CD1c-positive myeloid dendritic cell (primary cell): ENCODE measurements at regions not wholly inside any gene's neighbourhood (a gene's known extent, or its start where the extent isn't known, plus 50 kb on each side); places are given as distances from the start of the nearest gene placed in this dataset.

Experiments
- DNase-seq: peaks from one replicate; pipeline ENCODE4 v3.0.0-alpha.2; 2016; ENCODE audit errors: extremely low spot score

DNA sequence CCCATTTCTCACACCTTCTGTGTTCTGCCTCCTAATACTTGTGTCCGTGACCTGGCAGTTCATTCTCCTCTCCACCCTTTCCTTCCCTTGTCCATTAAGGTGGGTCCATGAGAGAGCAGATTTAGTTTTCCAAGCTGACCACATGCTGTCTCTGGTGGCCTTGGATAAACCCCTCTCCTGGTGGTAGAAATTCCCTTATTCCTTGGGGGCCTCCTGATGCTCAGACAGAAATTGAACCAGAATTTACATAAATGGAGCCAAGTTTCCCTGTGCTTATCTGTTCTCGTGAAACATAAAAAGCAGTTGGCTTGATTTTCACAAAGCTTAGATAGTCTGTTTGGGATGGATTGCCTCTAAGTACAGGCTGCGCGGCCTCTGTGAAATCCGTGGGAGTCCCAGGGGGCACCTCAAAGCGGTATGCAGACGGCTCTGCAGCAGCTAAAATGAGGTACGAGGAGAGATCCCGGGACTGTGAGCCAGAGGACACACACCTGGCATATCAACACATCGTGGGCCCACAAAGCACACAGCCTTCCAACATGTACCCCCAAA lies 101.0 kb upstream of the NMNAT3 start:
- no peak for DNase-seq

DNA sequence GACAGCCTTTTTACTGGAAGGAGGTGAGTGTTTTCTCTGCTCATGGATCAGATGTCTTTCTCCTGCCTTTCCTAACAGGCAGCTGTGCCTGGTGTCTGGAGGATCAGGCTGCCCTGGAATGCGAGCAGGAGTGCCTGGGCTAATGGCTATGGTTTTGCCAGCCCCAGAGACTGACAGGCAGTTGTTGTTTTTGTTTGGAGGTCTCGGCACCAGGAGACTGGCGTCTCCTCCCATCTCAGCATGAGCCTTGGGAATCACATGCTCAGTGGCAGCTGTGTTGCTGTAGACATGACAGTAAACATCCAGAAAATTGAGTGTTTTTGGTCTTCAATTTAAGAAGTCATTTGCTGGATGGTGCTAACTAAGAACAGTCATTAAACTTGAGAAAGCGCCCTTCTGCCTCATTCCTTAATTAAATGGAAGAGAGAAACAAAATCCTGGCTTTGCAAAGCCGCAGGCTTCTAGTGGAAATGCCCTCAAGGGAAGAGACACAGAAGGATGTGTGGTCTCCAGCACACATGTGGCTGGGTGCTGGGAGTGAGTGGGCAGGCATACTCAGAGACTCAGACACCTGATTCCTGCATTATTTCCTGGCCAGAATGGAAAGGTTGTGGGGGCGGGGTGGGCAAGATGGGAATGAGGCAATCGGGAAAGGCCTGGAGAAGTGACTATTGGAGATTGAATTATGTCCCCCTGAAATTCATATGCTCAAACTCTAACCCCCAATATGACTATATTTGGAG lies 97.0 kb upstream of the NMNAT3 start:
- no peak for DNase-seq

DNA sequence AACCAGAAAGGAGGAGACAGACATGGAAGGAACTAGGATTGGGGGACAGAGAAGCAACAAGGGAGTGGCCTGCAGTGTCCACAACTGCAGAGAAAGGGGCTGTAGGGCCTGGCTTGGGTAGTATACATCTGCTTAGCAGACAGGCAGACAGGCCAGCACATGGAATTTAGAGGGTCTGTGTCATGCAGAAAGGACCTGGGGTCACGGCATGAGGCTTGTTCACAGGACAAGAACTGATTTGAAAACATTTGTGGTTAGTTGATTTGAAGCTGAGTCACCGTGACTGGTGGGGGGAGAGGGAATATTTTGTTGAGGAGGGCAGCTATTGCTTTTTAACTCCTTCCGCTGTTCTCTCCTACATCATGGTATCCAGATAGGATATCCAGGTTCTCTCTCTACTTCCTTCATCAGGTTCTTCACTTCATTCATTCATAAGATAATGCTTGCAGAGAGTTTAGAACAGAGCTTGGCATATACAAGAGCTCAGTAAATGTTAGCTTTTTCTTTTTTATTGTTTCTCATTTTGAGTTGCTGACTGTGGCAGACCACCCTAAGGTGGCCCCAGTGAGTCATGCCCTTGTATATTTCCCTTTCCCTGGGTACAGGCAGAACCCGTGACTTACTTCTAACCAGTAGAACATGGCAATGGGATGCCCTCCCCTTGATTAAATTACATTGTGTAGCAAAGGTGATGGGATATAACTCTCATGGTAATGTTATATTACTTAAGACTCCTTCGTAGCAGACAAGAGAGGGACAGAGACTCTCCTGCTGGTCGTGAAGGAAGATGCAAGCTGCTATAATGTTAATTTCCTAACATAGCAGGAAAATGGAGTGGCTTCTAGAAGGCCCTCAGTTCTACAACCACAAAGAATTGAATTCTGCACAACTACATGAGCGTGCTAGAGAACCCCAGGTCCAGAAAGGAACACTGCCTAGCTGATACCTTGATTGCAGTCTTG lies 95.0 kb upstream of the NMNAT3 start:
- DNase-seq: no peak

DNA sequence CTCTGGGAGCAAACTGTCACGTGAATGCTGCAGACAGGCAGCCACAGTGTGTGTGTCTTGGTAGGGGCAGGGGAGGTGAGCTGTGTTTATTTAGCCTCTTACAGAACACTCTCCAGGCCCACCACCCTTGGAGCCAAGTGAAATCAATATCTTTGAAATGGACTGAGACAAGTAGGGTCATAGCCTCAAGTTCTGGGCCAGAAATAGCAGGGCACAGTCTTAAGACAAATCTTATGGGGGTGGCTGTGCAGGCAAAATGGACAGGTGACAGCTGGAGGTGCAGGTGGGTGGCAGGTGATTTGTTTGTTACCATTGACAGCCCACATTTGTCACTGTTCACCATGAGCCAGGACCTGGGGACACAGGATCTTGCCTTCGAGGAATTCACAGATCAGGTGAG lies 93.6 kb upstream of the NMNAT3 start:
- no peak for DNase-seq

DNA sequence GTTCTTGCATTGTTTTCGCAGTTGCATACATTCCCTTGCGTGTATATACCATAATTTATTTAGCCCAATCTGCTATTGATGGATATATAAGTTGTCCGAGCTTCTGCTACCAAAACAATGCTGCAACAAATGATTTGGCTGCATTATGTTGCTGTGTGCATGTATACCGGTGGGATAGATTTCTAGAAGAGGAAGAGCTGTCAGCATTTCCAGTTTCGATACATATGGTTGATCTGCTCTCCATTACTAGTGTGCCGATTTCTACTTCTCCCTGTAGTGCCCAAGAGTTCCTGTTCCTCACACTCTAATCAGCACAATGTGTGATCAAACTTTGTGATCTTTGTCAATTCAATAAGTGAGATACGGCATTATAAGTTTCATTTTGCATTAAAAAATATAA lies 92.8 kb upstream of the NMNAT3 start:
- DNase-seq: no peak

DNA sequence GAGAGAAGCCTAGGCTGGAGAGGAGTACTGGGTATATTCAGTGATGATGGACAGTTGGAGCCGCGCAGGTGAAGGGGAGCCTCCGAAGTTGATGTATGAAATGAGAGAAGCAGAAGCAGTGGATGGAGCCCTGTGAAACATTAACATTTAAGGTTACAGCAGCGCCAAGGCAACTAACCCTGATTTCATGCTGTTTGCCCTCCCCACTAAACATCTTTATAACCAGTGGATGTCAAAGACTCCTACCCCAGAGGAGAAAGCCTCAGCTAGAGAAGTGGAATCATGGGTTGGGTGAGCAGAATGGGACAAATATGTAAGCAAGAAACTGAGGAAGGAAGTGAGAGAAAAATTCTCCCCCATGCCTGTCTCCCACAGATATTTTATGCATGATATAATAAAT lies 92.0 kb upstream of the NMNAT3 start:
- no peak for DNase-seq

DNA sequence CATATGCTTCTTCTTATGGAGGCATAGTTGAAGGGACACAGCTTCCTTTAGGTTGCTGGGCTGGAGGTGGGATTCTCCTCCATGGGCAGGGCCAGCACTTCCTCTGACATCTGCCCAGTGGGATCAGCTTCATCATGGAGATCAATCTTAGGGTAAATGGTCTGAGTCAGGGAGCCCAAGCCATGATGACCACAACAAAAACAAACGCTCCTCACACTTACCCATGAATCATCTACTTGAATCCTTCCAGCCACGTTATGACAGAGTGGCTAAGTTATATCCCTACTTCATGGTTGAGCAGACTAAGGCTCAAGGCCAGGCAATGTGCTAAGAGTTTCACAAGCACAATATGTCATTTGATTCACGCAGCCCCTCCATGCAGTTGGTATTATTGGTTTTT lies 87.2 kb upstream of the NMNAT3 start:
- no peak for DNase-seq

DNA sequence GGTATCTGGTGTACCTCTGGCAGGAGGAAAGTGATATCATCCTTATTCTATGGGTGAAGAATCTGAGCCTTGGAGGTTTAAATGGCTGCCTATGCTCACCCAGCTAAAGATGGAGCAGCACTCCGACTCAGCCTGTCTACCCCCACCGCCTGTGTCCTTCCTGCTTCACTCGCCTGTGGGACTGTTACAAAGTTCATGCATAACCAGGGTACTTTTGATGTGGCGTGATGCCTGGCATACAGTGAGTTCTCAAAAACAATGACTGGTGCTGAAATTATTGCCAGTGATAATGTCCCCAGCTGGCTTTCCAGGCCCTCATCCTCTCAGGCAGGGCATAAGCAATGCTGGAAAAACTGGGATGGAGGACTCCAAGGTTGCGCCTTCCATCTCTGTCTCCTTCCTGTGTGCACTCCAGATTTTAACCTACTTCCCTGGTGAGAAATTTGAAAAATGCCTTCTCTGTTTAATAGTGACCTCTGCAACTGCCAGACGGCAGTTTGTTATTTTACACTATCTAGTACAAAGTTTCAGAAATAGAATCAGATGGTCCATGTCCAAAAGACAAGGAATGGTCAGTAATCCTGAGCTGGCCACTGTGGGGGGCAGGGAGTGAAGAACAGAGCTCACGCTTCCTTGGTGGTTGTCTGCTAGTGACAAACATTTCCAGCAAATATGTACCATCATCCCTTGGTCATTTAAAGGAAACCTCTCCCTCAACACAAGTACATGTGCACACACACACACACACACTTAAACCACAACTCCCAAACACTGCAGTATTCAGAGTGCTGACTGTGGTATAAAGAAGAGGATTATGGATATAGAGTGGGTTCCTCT lies 86.5 kb upstream of the NMNAT3 start:
- no peak for DNase-seq

DNA sequence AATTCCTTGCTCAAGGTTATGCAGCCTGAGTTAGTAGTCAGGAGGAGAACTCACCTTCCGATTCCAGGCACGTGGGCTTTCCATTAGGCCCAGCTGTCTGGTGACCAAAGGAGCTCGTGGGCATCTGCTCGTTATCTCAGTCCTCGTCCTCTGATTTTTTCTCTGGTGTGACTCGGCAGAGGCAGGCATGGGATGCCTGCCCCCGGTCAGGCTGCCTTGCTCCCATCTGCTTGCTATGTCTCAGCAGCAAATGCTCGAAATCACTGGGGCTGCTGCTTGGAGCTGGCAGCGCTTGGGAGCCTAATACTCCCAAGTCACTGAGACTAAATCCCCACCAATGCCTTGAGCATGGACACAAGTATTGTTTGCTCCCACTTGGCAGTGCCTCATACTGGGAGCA lies 84.5 kb upstream of the NMNAT3 start:
- DNase-seq: no peak

DNA sequence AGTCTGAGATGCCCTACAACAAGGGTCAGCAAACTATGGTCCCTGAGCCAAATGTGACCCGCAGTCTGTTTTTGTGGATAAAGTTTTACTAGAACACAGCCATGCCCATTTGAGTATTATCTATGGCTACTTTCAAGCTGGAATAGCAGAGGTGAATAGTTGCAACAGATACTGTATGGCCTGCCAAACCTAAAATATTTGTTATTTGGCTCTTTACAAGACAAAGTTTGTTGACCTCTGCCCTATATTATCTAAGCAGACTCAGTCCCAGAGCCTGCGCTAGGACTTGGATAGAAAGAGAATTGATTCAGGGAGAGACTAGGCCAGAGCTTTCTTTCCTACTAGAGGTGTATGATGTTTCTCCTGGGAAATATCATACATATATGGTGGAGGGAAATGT lies 81.7 kb upstream of the NMNAT3 start:
- no peak for DNase-seq

DNA sequence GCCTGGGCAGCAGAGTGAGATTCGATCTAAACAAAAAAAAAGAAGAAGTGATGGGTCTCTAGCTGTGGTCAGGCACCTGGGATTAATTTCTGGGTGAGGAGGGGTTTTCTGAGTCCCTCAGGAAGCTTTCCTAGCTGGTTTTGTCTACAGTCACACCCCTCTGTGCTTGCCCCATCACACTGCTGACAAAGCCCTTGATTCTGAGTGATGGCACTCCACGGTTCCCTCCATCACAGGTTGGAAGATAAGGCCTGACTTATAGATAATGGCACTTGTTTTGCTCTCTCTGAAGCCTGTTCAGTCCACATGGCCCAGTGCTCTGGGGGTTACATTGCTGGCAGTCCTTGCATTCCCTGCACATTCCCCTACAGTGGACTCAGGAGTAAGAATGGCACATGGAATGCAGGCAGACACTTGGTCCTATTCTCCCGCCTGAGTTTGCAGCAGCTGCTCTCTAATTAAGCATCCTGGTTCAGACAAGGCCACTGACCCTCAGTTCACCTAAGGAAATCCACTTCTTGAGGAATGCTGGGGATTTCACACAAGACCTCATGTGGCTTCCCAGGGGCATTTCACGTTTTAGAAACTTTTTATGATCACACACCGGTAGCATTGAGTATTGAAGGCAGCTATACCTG lies 81.0 kb upstream of the NMNAT3 start:
- no peak for DNase-seq

DNA sequence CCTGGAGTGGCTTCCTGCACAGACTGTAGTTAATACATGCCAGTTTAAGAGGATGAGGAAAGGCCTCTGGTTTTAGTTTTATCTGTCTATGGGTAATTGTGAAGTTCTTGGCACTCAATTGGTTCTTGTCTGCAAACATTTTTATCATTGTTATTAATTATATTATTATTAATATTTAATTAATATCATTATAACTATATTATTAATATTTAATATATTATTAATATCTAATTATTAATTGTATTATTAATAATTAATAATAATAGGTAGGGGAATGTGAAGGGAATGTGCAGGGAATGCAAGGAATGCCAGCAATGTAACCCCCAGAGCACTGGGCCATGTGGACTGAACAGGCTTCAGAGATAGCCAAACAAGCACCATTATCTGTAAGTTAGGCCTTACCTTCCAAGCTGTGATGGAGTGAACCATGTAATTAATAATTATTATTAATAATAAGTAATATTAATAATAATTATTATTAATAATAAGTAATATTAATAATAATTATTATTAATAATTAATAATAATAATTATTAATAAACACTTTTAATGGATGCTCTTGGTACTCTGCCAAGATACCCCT lies 79.8 kb upstream of the NMNAT3 start:
- DNase-seq: no peak

DNA sequence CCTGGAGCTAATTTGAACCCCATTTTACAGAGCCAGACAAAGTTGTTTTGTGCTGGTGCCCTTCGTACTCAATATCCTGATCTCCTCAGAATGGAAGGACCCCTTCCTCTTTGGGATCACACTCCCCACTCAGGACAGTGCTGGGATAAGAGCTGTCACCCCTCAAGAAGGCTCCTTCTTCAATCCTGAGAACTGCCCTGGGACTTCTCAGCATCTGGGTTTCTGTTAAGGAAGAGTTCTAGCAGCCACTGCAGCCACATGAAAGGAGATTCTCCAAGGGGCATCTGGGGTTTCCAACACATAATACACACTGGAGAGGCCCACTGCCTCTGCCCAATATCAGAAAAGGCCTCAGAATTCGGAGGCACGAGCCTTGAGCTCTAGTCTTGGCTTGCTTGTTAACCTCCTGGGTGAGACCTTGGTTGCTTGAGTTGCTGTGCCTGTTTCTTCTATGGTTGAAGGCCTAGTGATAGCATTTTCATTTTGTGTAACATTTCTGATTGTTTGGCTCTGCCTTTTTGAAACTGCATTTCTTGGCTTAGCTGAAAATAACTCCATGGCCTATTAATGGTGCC lies 78.8 kb upstream of the NMNAT3 start:
- DNase-seq: no peak

DNA sequence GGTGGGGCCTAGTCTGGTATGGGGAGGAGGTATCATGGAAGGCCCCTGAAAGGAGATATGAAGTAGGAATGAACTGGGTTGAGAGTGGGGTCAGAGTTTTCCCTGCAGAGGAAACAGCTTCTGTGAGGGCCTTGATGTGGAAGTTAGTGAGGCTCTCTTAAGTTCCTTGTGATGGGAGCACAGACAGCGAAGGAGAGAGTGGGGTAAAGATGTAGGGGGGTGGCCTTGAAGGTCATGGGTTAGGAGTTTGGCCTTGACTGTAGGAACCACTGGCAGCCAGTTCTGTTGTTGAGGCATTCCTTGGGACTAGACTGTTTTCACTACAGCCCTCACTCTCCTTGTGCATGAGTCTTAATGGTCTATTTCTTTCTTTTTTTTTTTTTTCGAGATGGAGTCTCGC lies 77.8 kb upstream of the NMNAT3 start:
- DNase-seq: no peak

DNA sequence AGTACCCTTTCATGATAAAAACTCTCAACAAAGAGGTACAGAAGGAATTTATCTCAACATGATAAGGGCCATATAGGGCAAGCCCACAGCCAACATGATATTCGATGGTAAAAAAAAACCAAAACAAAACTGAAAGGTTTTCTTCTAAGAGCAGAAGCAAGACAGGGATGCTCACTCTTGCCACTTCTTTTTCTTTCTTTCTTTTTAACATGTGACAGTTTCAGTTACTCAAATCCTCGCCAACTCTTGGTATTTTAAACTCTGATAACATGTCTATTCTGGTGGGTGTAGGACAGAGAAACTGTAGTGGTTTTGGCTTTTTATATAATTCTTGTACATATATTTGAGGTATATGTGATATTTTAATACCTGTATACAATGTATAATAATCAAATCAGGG lies 74.0 kb upstream of the NMNAT3 start:
- no peak for DNase-seq

DNA sequence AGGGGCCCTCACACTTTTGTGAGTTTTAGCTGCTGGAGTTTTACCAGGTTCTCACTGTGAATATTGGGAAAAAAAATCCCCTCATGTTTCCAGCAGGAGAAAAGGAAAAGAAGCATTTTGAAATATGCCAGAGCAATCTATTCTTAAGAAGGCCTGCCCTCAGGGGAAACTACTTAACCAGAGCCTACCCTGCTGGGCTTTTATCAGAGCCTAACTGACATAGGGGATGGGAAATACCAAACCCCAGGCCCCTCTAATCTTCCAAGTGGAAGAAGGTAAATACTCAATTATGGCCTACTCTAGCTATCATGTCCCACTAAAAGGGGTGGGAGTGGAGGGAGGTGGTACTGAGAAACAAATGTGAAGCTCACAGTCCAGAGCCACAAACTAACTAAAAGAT lies 68.7 kb upstream of the NMNAT3 start:
- no peak for DNase-seq

DNA sequence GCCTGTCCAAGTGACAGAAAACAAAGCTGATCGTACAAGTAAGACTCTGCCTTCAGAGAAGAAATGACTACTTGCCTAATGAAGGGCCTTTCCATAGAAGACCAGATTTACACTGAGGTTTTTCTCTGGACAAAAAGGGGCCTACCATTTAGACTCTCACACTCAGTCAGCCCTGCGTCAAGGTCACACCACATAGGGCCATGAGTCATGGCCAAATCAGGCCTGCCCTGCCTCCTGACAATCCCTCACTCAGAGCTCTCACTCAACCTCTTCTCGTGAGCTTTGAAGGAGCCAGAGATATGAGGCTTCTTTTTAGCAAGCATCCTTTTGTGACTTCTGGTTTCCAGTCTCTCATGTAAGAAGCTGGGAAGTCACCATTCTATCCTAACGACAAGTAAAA lies 68.1 kb upstream of the NMNAT3 start:
- DNase-seq: no peak

DNA sequence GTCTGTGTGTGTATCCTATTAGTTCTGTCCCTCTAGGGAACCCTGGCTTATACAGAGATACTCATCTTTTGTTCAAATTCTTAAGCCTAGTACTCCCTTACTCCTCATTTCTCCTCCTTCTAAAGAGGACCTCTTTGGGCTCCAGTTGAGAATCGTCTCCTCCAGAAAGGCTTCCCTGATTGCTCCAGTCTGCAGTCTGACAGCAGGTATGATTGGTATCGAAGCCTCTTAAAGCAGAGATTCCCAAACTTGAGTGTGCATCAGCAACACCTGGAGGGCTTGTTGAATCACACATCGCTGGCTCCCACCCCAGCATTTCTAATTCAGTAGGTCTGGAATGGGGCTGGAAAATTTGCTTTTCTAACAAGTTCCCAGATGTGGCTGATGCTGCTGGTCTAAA lies 60.9 kb upstream of the NMNAT3 start:
- no peak for DNase-seq

DNA sequence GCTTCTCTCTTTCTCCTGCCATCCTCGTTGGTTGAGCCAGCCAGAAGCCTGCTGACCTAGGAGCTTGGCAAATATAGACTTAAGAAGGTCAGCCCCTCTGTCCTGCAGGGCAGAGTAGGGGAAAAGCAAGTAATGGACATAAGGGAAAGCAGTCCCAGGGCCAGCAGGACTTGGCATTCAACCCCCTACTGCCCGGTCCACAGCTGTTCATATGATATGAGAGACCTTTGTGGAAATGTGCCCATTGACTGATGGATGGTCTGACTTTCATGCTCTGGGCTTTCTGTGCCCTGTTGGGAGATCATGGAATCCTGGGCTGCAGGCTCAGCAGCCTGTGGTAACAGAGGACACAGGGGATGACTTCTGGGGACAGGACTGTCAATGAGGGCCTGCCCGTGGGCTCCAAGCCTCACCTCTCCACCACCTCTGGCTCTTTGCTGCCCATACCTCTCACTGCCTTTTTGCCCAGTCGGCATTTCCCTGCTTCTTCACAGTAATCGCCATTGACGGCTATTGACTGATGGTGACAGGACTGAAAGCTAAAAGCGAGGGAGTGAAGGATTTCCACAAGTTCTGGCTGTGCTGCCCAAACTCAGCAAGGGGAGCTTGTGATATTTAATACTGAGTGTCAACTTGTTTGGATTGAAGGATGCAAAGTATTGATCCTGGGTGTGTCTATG lies 60.0 kb upstream of the NMNAT3 start:
- no peak for DNase-seq

DNA sequence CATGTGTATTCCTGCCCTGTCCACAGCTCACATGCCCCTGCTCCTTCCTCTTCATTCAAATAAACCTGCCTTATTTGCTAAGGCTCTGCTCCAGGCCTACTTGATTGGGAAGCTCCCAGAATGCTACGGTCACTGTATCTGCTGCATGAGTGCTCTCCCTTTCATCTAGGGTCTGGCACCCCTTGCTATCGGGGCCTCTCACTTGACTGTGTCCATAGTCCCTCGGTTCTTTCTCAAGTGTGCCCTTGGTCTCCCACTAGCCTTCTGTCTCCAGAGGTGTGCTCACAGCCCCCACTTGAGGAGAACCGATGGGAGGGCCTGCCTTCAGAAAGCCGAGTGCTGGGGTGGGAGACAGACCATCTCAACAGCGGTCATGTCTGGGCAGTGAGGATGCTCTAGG lies 57.4 kb upstream of the NMNAT3 start:
- no peak for DNase-seq
